Testis (tissue), 2 donors: ENCODE measurements at regions not wholly inside any gene's neighbourhood (a gene's known extent, or its start where the extent isn't known, plus 50 kb on each side); places are given as distances from the start of the nearest gene placed in this dataset.
"Not testable (repeated sequence)": the region's sequence is repeated elsewhere in the genome, so short reads cannot be mapped to it uniquely, and the experiment has no call there.

Experiments used
- DNase-seq: peaks from one replicate; pipeline ENCODE4 v3.0.0-alpha.2; 2019
- H3K27ac ChIP-seq, 2 donors: fragments of 200-600 bp; sonication (generic); one replicate each; pipeline ENCODE4 v1.5.1; 2019
- H3K27me3 ChIP-seq: fragments of 200-600 bp; sonication (generic); one replicate; pipeline ENCODE4 v1.5.1; 2019
- H3K36me3 ChIP-seq: fragments of 200-600 bp; sonication (generic); one replicate; pipeline ENCODE4 v1.5.1; 2017; ENCODE audit warnings: low read depth; ENCODE audit errors: missing control alignments
- H3K4me1 ChIP-seq: fragments of 200-600 bp; sonication (generic); one replicate; pipeline ENCODE4 v1.5.1; 2019
- H3K4me3 ChIP-seq, 2 donors: fragments of 200-600 bp; sonication (generic); one replicate each; pipeline ENCODE4 v1.5.1; 2017 to 2019
- H3K9me3 ChIP-seq: fragments of 200-600 bp; sonication (generic); one replicate; pipeline ENCODE4 v1.5.1; 2017
- POLR2A ChIP-seq: fragments of 450-650 bp; IDR thresholded peaks from one replicate; pipeline ENCODE4 v1.6.1; 2017; ENCODE audit warnings: antibody characterized with exemption, mild to moderate bottlenecking, moderate library complexity
- WGBS, 2 donors: methylation state at CpG; one replicate each; pipeline ENCODE4 v1.1.5; 2018; 5-methylcytosine and 5-hydroxymethylcytosine counted together
- intact Hi-C: fragments of 100-400 bp; cut with DNase I; formaldehyde crosslinking; loops from one replicate; pipeline ENCODE4 v1.15.1; 2023; ENCODE audit warnings: low total_unique reads
- TF ChIP-seq, protein P1 (sequence below), 3 experiments: fragments of 450-650 bp in 2 of 3; fragments of 200-600 bp in 1 of 3; sonication (generic) in 1 of 3; IDR thresholded peaks; one replicate each; pipeline ENCODE4 v1.5.1; 2016 to 2019; ENCODE audit warnings: antibody characterized with exemption in 3 of 3, mild to moderate bottlenecking in 2 of 3, moderate library complexity in 1 of 3

- TF ChIP-seq, protein P1, sequence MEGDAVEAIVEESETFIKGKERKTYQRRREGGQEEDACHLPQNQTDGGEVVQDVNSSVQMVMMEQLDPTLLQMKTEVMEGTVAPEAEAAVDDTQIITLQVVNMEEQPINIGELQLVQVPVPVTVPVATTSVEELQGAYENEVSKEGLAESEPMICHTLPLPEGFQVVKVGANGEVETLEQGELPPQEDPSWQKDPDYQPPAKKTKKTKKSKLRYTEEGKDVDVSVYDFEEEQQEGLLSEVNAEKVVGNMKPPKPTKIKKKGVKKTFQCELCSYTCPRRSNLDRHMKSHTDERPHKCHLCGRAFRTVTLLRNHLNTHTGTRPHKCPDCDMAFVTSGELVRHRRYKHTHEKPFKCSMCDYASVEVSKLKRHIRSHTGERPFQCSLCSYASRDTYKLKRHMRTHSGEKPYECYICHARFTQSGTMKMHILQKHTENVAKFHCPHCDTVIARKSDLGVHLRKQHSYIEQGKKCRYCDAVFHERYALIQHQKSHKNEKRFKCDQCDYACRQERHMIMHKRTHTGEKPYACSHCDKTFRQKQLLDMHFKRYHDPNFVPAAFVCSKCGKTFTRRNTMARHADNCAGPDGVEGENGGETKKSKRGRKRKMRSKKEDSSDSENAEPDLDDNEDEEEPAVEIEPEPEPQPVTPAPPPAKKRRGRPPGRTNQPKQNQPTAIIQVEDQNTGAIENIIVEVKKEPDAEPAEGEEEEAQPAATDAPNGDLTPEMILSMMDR (IDR thresholded peaks at IDR 0.05), result no peak
- TF ChIP-seq POLR2A, result no peak
- intact Hi-C loops, result no loop called here
- Histone ChIP-seq H3K36me3 (no peaks in the 10 kb centered on the region), H3K27me3 (no peaks in the 10 kb centered on the region), H3K4me3 (no peak overlapping the region), H3K27ac (no peak overlapping the region), H3K4me1 (no peaks in the 10 kb centered on the region), H3K9me3 (no peaks in the 10 kb centered on the region)
- WGBS, 2 donors, result 89 to 90% methylated on average over 2 of the region's 2 CpGs
- no peak for DNase-seq
Observed at GRCh38 chr2:52428224-52428623, 1339.4 kb upstream of the CHAC2 start.

DNA sequence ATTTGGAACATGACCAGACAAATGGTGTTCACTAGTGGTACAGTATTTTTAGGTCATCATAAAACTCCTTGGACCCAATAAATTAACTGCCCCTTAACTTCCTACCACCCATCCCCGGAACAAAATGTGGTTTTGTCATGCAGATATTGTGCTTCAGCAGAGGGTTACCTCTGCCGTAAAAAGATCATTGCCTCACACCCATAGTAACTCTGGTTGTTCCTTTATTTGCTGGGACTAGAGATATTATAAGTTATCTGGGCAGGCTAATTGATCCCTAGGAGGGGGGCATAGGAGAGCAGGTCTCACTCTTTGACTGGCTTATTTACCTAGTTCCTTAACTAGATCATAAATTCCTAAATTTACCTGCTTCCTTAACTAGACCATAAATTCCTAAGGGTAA, 1343.9 kb upstream of the CHAC2 start:
- intact Hi-C loops, result no loop called here
- no peaks in the 10 kb centered on the region for H3K9me3 ChIP-seq
- DNase-seq, result no peak
- WGBS, 2 donors, result 78 to 84% methylated on average over 2 of the region's 2 CpGs
- no peak for TF ChIP-seq POLR2A
- TF ChIP-seq, protein P1 (IDR thresholded peaks at IDR 0.05), result no peak
- no peaks in the 10 kb centered on the region for H3K36me3 ChIP-seq
- H3K4me1 ChIP-seq, result no peaks in the 10 kb centered on the region
- no peak overlapping the region for H3K4me3 ChIP-seq
- H3K27me3 ChIP-seq, result no peaks in the 10 kb centered on the region
- no peak overlapping the region for H3K27ac ChIP-seq

- TF ChIP-seq POLR2A, result no peak
- TF ChIP-seq, protein P1 (IDR thresholded peaks at IDR 0.05), result no peak
- no peak for DNase-seq
- H3K27me3 ChIP-seq, result no peaks in the 10 kb centered on the region
- no peaks in the 10 kb centered on the region for H3K4me1 ChIP-seq
- no peak overlapping the region for H3K4me3 ChIP-seq
- H3K27ac ChIP-seq, result no peak overlapping the region
- intact Hi-C loops, result no loop called here
- no peaks in the 10 kb centered on the region for H3K36me3 ChIP-seq
- no peaks in the 10 kb centered on the region for H3K9me3 ChIP-seq
- 93 to 95% methylated on average over 1 of the region's 1 CpG for WGBS, 2 donors
Observed at GRCh38 chr2:52423111-52423510, 1344.5 kb upstream of the CHAC2 start.

- H3K27me3 ChIP-seq, result no peaks in the 10 kb centered on the region
- no peak overlapping the region for H3K27ac ChIP-seq
- no peaks in the 10 kb centered on the region for H3K9me3 ChIP-seq
- H3K4me3 ChIP-seq, result no peak overlapping the region
- intact Hi-C loops, result no loop called here
- TF ChIP-seq, protein P1 (IDR thresholded peaks at IDR 0.05), result no peak
- TF ChIP-seq POLR2A, result no peak
- H3K36me3 ChIP-seq, result no peaks in the 10 kb centered on the region
- no peak for DNase-seq
- H3K4me1 ChIP-seq, result no peaks in the 10 kb centered on the region
Observed at GRCh38 chr2:52416340-52416739, 1351.3 kb upstream of the CHAC2 start.

- Histone ChIP-seq H3K27me3 (no peaks in the 10 kb centered on the region), H3K27ac (no peak overlapping the region), H3K9me3 (no peaks in the 10 kb centered on the region), H3K4me3 (no peak overlapping the region), H3K36me3 (no peaks in the 10 kb centered on the region), H3K4me1 (no peaks in the 10 kb centered on the region)
- DNase-seq, result no peak
- TF ChIP-seq, protein P1 (IDR thresholded peaks at IDR 0.05), result no peak
- TF ChIP-seq POLR2A, result no peak
- intact Hi-C loops, result no loop called here
- 43 to 44% methylated on average over 3 of the region's 3 CpGs for WGBS, 2 donors
Observed at GRCh38 chr2:52414561-52415295, 1352.9 kb upstream of the CHAC2 start.

DNA sequence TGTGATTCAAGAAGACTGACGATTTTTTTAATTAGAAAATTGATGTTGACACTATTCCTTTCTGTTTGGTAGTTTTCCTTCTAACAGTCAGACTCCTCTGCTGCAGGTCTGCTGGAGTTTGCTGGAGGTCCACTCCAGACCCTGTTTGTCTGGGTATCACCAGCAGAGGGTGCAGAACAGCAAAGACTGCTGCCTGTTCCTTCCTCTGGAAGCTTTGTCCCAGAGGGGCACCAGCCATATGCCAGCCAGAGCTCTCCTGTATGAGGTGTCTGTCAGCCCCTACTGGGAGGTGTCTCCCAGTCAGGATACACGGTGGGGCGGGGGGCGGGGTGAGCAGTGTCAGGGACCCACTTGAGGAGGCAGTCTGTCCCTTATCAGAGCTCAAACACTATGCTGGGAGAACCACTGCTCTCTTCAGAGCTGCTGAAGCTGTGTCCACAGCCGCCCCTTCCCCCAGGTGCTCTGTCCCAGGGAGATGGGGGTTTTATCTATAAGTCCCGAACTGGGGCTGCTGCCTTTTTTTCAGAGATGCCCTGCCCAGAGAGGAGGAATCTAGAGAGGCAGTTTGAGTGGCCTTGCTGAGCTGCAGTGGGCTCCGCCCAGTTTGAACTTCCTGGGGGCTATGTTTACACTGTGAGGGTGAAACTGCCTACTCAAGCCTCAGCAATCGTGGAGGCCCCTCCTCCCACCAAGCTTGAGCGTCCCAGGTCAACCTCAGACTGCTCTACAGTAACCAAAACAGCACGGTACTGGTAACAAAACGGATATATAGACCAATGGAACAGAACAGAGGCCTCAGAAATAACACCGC, 1358.1 kb upstream of the CHAC2 start:
- H3K27me3 ChIP-seq, DNase-seq, H3K4me1 ChIP-seq, H3K4me3 ChIP-seq, H3K36me3 ChIP-seq, intact Hi-C loops, H3K27ac ChIP-seq, H3K9me3 ChIP-seq: not testable (repeated sequence)
- WGBS, 2 donors, result 89 to 97% methylated on average over 9 to 12 of the region's 12 CpGs
